NK-92 treated with Interleukin-12 subunit alpha and Interleukin-12 subunit beta, amount 100 ng/mL, for 24 hours (cell line): ENCODE measurements at regions not wholly inside any gene's neighbourhood (a gene's known extent, or its start where the extent isn't known, plus 50 kb on each side); places are given as distances from the start of the nearest gene placed in this dataset.

Experiments used
- DNase-seq: peaks from one replicate; lab custom pipeline; 2025; lab: John Stamatoyannopoulos, UW

DNA sequence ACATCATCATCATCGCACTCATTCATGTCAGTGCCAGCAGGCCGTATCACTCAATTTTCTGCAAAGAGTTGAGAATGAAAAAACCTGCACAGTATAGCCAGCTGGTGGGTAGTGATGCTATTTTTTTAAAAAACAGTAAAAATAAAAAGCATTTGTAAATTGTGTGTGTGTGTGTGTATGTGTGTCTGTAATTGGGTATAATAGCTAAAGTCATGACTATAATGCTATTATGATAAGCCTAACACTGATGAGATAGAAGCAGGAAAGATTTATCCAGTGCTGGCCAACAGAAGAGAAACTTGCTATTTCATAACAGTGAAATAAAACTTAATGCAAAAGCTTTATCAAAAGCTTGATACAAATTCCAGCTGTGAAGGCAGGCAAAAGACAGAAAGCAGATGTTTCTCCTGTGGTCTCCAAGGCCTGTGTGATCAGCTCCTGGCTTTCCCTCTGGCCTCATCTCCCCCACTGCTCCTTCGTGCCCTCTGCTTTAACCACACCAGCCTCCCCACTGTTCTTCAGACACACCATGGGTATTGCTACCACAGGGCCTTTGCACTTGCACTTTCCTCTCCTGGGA lies 206.2 kb upstream of the IRX5 start:
- no peak for DNase-seq

DNA sequence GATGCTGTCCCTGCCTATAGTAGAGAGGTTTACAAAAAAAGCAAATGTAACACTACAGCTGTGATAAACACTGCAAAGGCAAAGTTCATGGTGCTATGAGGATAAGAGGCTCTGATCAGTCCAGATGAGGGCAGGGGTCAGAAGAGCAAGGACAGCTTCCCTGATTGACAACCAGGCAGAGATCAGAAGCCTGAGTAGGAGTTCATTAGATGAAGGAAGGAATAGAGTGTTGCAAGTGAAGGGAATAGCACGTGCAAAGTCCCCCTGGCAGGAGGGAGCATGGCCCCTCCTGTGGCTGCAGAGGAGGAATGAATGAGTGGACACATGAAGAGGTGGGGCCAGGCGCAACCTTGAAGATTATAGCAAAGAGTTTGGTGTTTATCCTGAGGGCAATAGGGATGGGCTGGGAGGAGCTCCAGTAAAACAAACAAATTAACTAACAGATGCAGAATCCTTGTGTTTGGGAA lies 208.4 kb upstream of the IRX5 start:
- no peak for DNase-seq

DNA sequence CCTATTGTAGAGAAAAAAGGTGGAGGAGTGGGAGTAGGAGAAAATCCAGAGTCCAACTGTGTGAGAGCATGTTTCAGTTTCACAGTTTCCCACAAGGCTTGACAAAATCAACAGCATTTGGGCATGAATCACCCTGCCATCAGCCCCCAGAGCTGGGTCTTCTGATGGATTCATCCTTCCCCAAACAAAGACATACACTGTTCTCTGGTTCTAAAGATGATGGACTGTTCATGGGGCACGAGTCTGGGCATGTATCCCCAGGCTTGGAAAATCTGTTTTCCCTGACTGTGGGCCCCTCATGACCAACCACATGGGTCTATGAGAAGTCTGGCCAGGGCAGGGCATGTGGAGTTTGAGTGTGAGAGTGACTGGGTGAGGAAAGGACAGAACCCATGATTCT lies 210.4 kb upstream of the IRX5 start:
- no peak for DNase-seq

DNA sequence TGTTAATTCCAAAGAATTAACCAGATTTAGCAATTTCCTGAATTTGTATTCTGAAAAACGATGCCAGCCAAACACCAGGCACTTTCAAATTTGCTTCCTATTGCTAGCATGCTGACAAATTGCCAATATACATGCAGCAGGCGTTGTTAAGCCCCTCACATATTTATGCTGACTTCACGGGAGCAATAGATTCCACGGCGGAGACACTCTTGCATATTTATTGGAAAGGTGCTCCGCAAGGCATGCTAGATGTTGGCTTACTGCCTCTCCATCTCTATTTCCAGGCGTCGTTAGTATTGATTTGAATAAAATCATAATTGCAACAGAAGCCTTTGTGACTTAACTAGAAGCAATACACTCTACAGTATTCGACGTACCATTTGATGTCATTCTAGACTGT lies 211.0 kb upstream of the IRX5 start:
- no peak for DNase-seq

DNA sequence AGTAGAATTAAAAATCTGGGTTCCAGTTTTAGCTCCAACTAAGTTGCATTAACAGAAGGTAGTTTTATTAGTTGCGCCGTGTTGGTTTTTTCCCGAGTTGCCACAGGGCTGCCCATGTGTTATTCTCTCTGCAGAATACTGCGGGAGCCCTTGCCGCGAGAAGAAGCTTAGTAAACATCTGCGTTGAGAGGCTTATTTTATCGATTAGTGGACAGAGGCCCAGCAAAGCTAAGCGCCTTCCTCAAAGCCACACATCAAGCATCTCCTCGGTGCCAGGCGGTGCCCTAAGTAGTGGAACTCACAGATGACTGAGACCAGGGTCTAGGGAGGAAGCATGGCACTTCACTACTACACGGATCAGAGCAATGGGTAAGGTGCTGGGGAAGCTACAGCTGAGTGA lies 212.3 kb upstream of the IRX5 start:
- no peak for DNase-seq

DNA sequence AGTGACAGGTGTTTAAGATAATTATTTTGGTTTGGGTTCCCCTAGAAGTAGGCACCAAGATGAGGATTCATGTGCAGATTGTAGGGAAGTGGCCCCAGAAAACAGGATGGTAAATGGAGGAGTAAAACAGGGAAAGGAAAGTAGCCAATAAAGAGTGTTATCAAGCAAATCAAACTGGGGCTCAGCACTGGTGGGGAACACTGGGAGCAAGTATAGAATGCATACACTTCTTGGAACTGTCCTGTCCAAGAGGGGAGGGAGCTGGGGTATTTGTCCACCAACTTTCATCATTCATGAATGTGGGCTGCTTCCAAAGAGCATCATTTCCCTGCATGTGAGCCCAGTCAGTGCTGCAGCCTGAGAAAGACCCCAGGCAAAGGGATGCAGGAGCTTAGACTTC lies 215.7 kb upstream of the IRX5 start:
- DNase-seq = no peak

DNA sequence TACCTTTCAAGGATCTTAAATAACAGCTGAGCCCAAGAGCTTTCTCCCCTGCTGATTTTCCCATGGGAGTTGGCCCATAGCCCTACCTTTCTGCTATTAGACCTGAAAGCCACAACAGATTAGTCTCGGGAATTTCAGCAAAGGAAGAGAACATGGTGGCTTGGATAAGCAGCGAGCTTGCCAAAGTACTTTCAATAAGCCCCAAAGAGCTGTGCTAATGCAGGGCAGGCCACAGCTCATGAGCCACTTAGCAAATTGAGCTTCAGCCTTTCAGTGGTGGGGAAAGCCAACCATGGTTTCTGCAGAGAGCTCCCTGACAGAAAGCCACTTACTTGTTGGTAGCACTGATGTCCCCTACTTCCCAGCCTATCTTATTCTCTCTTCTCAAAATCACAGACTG lies 217.8 kb upstream of the IRX5 start:
- DNase-seq = no peak

DNA sequence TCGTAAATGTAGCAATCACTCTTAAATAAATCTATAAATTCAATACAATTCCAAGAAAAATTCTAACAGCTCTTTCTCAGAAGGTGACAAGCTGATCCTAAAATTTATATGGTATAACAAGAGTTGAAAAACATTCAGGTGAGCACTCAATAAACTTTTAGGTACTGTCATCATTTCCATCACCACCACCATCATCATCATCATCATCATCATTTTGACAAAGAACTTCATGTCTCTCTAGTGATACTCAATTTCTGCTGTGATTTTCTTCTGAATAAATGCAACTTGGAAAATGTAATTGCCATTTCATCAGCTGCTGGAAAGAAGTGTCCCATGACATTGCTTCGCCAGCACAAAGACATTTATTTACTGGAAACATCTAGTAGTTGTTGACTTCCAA lies 222.9 kb upstream of the IRX5 start:
- DNase-seq = no peak

DNA sequence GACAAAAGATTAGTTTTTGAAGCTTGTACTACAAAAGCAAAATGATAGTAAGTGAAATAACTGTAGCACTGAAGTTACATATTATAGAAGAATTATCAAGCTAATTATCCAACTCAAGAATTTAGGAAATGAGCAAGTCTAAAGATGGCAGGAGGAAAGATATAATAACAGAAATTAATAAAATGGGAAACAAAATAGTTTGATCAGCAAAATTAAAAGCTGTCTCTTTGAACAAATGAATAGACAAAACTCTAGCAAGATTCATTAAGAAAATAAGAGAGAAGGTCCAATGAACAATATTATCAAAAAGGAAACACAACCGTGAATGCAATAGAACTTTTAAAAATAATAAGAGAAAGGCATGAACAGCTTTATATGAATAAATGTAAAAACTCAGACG lies 224.3 kb upstream of the IRX5 start:
- DNase-seq = no peak

DNA sequence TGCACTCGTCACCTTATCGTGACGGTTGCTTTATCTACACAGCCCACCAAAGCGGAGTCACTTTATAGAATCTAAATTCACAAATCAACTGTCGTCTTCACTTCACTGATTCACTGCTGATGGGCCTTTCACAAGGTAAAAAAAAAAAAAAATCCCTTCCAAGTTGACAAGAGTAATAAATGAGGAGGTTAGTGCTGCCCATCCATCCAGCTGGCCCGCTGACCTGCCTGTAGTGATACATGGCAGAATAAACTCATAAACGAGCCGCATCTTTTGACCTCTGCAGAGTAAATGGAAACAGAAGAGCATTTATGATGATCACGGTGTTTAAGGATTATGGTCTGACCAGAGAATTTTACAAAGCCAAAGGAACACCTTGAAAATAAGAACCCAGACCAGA lies 227.3 kb upstream of the IRX5 start:
- DNase-seq = no peak

DNA sequence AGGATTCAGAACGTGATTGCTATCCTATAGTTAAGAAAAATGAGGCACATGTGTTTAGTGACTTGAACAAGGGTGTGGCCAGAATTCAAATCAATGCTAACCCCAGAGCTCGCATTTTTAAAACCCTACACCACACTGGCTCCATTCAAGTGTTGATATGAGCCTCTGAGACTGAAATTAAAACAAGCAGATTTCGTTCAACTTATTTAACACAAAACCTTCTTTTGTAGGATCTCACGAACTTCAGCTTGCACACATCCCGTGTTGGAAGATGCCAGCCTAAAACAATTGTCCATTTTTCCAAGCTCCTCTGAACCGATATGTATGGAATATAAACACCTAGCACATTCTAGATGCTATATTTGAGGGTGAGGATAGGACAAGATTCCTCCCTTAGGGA lies 231.0 kb upstream of the IRX5 start:
- no peak for DNase-seq

DNA sequence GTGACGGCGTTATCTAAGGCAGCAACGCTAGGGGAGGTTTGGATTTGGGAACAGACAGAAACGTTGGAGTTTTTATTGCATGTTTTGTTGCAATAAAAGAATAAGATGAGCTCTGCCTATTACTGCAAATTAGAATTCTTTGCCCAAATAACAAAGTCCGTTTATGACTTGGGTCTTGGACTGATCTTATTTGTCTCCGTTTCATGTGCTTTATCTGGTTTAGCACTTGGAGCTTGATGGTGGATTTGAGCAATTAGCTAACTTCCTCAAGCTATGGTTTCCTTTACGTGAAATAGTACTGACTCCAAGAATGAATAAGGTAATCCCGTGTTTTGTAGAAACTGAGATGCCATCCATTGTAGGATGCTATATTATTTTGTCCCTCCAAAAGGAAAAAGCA lies 233.0 kb upstream of the IRX5 start:
- no peak for DNase-seq

DNA sequence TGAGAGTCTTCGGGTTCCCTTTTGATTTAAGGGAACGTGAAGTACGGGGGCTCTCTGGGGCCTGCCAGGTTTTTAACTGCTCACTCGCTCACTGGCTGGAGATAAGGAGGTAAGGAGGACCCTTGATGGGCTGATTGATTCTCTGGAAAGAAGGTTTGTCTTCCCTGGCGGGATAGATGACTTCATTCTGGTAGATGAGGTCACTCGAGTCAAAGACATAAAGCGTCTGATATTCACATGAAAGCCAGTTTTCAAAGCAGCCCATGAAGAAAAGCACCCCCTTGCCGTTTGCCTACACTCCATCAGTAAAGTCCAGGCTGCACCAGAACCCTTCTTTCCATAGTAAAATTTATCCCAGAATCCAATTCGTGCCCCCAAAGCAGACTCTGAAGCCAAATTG lies 233.7 kb upstream of the IRX5 start:
- no peak for DNase-seq

DNA sequence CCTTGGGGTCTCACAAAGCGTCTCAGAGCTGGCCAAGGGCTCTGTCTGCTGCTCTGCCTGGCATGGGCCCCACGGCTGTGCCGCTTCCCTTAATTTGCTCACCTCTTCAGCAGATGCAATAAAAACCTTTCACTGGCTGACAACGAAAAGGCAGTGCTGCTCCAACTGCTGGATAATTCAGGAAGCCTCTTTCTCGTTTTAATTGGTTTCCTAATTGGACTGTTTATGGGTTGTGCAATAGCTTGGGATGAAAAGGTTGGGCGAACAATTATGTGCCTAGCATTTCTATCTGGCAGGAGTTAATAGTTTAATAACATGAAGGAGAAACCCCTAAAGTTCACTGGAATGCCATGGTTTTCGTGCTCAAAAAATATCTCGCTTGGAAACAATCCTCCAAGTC lies 234.1 kb upstream of the IRX5 start:
- DNase-seq = no peak

DNA sequence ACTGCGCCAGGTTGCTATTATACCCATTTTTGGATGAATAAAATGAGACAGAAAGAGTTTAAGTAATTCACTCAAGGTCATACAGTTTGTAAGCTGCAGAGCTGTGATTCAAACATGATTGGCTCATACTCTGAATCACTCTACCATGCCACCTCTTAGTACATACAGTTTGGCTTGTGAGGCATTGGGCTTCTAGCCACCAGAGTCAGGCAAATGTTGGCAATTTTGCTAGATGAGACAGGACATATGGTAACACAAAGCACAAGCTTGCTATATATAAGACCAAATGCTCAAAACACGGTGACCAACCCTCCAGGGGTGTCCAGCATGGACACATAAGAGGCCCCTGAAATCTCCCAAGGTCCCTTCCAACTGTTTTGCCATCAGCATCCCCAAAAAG lies 236.0 kb upstream of the IRX5 start:
- no peak for DNase-seq

DNA sequence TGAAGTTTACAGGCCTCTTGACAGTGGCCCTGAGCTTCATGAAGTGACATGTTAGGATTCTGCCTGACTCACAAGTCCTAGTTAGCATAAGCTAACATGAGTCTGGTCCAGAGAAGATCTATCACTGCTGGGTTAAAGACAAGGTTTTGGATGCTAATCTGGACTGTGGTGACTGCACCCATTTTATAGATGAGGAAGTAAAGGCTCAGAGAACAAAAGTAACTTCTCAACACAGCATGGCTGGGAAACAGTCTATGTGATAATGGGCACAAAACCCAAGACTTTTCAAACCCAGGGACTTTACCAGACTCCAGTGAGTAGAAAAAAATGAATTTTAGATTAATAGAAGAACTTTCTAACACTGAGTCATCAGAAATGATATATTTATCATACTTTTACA lies 236.8 kb upstream of the IRX5 start:
- DNase-seq = no peak

DNA sequence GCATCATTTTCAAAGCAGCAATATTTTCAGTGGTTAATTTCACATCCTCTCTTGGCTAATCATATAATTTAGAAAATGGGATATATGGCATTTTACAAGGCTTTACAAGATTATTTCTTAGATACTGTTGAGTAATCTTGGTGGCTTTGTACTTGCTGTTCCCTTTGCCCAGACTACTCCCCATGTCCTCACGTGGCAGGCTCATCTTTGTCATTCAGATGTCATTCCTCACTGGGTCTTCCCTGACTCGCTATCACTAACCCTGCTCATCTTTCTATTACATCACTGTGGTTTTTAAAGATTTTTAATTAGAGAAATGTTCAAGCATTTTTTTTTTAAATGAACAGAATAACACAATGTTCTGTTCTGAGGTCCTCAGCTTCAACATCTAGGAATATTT lies 240.0 kb upstream of the IRX5 start:
- DNase-seq = no peak

DNA sequence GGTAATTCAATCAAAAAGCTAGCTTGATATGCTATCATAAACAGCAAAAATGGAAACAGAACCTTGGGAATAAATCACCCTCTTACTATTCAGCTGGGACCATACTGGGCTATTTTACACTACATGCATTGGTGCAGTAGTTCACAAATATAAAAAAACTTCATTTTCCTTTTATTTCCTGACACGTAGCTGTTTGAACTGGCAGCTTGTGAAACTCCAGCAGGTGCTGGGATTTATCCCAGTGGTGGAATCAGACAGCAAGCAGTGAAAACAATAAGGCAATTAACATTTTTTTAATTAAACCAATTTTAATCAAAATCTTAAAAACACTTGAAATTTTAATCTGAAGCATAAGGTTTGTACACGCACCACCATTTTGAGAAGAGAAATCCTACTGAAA lies 240.4 kb upstream of the IRX5 start:
- no peak for DNase-seq

DNA sequence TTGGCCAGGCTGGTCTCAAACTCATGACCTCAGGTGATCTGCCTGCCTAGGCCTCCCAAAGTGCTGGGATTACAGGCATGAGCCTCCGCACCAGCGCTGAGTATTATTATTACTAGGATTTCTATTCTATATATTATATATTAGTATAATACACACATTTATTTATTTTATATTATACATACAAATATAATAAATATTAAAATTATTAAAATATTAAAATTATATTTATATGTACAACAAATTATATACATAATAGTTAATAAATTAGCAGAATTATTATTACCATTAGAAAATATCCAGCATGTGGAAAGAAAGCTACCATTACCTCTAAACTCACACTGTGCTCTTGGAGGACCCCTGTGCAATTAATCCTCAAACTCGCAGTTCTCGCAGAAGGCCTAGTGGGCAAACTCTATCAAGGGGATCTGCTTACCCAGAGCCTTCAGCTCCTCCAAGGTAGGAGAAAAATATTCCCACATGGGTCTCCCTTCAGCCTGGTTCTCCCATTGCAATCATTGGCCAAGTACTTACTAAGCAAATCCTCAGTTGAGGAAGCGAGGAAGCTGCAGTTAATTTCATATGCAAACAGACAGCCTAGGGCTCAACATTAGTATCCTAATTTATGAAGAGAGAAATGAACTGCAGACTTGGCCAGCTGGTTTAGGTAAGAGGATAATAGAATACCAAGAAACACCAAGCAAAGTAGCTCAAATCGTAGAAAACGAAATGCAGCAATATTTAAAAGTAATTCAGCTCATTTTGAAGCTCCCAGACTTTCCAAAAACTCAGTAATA lies 241.4 kb upstream of the IRX5 start:
- DNase-seq = no peak

DNA sequence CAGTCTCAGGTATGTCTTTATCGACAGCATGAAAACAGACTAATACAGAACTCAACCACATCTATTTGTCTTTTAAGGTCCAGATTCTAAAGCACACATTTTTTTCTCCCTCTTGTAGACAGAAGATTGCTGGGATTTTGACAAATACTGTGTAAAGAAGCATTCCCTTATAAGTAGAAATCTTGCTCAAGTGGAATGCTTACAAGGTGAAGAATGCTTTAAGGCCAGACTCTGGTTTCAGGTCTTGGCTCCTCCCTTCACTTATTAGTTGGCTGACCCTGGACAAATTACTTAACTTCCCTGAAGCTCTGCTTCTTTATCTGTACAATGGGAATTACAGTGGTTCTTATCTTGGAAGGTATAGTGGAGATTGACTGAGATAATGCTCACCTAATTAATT lies 242.3 kb upstream of the IRX5 start:
- no peak for DNase-seq

DNA sequence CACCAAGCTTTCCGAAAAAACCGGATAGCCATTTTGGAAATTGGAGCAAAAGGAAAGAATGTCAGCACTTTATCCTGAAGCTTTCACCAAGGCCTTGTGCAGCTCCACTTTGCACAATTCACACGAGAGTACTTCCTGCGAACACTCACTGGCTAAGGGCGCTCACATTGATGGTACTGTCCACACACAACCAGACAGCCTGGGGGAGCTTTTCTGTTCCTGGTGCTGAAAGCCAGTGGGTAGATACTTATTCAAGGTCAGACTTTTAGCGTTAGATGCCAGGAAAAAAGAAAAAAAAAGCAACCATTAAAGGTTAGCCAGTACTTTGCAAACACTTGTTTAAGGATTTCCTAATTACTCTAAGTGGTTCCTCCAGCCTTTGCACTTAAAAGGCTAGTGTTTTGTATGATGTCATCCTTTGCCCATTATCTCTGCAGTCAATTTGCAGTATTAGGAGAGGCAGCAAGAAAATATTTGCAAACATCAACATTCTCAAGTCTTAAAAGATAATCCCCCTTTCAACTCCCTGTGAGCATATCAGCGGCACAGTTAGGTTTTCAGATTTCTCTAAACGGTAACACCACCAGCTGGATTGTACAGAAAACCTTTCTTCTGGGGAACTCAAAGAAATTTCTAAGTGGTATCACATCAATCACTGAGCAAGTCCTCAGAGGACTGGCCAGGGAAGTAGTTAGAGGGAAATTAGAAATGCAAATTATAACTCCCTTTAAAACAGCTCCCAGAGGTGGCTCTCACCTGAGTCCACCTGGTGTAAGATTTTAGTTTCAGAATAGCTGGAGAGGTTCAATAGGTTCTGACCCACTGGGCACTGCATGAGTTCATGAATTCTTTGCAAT lies 243.4 kb upstream of the IRX5 start:
- no peak for DNase-seq

DNA sequence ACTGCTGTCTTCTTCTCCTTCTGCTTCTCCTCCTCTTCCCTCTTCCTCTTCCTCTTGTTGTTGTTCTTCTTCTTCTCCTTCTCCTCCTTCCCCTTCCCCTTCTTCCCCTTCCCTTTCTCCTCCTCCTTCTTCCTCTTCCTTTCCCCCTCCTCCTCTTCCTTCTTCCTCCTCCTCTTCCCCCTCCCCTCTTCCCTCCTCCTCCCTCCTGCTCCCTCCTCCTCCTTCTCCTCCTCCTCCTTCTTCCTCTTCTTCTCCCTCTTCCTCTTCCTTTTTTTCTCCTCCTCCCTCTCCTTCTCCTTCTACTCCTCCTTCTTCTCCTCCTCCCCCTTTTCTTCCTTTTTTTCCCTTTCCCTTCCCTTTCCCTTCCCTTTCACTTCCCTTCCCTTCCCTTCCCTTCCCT lies 245.0 kb upstream of the IRX5 start:
- DNase-seq = no peak

DNA sequence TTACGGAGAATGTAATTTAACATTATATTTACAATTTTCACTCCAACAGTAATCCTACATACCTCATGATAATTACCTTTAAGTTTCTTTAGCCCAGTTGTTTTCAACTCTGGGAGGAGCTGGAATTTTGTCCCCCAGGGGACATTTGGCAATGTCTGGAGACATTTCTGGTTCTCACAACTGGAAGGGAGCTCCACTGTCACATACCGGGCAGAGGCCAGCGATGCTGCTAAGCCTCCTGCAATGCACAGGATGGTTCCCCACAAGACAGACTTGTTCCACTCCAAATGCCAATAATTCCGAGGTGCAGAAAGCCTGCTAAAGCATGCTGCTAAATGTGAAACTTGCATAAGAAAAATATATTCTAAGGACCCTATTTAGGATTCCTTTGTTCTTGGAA lies 251.1 kb upstream of the IRX5 start:
- DNase-seq = no peak
